ENCODE measurements at regions not wholly inside any gene's neighbourhood (a gene's known extent, or its start where the extent isn't known, plus 50 kb on each side); places are given as distances from the start of the nearest gene placed in this dataset.

GRCh38 chr6:128801621-128802020 is 81.3 kb upstream of the LAMA2 start (continued):
- TF ChIP-seq, protein P1, sequence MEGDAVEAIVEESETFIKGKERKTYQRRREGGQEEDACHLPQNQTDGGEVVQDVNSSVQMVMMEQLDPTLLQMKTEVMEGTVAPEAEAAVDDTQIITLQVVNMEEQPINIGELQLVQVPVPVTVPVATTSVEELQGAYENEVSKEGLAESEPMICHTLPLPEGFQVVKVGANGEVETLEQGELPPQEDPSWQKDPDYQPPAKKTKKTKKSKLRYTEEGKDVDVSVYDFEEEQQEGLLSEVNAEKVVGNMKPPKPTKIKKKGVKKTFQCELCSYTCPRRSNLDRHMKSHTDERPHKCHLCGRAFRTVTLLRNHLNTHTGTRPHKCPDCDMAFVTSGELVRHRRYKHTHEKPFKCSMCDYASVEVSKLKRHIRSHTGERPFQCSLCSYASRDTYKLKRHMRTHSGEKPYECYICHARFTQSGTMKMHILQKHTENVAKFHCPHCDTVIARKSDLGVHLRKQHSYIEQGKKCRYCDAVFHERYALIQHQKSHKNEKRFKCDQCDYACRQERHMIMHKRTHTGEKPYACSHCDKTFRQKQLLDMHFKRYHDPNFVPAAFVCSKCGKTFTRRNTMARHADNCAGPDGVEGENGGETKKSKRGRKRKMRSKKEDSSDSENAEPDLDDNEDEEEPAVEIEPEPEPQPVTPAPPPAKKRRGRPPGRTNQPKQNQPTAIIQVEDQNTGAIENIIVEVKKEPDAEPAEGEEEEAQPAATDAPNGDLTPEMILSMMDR (conservative IDR thresholded peaks at IDR 0.05; ENCODE audit: low read depth in 2 of 2): no peak
- TF ChIP-seq, protein P2, sequence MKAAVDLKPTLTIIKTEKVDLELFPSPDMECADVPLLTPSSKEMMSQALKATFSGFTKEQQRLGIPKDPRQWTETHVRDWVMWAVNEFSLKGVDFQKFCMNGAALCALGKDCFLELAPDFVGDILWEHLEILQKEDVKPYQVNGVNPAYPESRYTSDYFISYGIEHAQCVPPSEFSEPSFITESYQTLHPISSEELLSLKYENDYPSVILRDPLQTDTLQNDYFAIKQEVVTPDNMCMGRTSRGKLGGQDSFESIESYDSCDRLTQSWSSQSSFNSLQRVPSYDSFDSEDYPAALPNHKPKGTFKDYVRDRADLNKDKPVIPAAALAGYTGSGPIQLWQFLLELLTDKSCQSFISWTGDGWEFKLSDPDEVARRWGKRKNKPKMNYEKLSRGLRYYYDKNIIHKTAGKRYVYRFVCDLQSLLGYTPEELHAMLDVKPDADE (IDR thresholded peaks at IDR 0.05): no peak
- TF ChIP-seq EZH2phosphoT487 (IDR thresholded peaks at IDR 0.05; ENCODE audit: unreplicated experiment) (no peak), CREB1 (CRISPR knock-in tag; IDR thresholded peaks at IDR 0.05; ENCODE audit: low read depth) (no peak), ZNF114 (CRISPR knock-in tag; IDR thresholded peaks at IDR 0.05) (no peak)

- Histone ChIP-seq H3K79me2 (replicated peaks; ENCODE audit: insufficient read depth) (no peaks in the 10 kb centered on the region), H3K27me3 (ENCODE audit: insufficient read depth) (no peaks in the 10 kb centered on the region), H4K20me1 (replicated peaks; ENCODE audit: insufficient read depth) (no peaks in the 10 kb centered on the region), H3K27ac (ENCODE audit: low read depth) (no peak overlapping the region), H3F3A (replicated peaks; ENCODE audit: low read depth) (no peaks in the 10 kb centered on the region), H3K4me2 (no peak overlapping the region), H2AFZ (no peak overlapping the region), H3K9me2 (ENCODE audit: insufficient read depth) (no peaks in the 10 kb centered on the region), H3K4me1 (ENCODE audit: insufficient read depth) (peaks cover 16% of the 10 kb centered on the region; the same call in 1 of the 2 replicates), H3K4me3 (no peak overlapping the region), H3K36me3 (ENCODE audit: insufficient read depth) (no peaks in the 10 kb centered on the region)
- no peak for ATAC-seq
- H3K27ac Mint-ChIP-seq: no peak overlapping the region
- no peak for TF ChIP-seq POLR2AphosphoS5 (IDR thresholded peaks at IDR 0.05; ENCODE audit: low read depth)
- TF ChIP-seq JUNB (IDR thresholded peaks at IDR 0.05; ENCODE audit: unreplicated experiment): no peak
- TF ChIP-seq, protein P1 (conservative IDR thresholded peaks at IDR 0.05; ENCODE audit: low read depth in 2 of 2): no peak
- TF ChIP-seq NANOG (IDR thresholded peaks at IDR 0.05; ENCODE audit: borderline replicate concordance): no peak
- no peak for TF ChIP-seq EZH2phosphoT487 (IDR thresholded peaks at IDR 0.05; ENCODE audit: unreplicated experiment)
- no peak for TF ChIP-seq ZNF114 (CRISPR knock-in tag; IDR thresholded peaks at IDR 0.05)
- no peak for TF ChIP-seq ZNF331 (CRISPR knock-in tag; IDR thresholded peaks at IDR 0.05; ENCODE audit: low read depth)
- TF ChIP-seq, protein P2 (IDR thresholded peaks at IDR 0.05): no peak
- TF ChIP-seq STAT1 (IDR thresholded peaks at IDR 0.05; ENCODE audit: unreplicated experiment): no peak
- TF ChIP-seq, protein P3, sequence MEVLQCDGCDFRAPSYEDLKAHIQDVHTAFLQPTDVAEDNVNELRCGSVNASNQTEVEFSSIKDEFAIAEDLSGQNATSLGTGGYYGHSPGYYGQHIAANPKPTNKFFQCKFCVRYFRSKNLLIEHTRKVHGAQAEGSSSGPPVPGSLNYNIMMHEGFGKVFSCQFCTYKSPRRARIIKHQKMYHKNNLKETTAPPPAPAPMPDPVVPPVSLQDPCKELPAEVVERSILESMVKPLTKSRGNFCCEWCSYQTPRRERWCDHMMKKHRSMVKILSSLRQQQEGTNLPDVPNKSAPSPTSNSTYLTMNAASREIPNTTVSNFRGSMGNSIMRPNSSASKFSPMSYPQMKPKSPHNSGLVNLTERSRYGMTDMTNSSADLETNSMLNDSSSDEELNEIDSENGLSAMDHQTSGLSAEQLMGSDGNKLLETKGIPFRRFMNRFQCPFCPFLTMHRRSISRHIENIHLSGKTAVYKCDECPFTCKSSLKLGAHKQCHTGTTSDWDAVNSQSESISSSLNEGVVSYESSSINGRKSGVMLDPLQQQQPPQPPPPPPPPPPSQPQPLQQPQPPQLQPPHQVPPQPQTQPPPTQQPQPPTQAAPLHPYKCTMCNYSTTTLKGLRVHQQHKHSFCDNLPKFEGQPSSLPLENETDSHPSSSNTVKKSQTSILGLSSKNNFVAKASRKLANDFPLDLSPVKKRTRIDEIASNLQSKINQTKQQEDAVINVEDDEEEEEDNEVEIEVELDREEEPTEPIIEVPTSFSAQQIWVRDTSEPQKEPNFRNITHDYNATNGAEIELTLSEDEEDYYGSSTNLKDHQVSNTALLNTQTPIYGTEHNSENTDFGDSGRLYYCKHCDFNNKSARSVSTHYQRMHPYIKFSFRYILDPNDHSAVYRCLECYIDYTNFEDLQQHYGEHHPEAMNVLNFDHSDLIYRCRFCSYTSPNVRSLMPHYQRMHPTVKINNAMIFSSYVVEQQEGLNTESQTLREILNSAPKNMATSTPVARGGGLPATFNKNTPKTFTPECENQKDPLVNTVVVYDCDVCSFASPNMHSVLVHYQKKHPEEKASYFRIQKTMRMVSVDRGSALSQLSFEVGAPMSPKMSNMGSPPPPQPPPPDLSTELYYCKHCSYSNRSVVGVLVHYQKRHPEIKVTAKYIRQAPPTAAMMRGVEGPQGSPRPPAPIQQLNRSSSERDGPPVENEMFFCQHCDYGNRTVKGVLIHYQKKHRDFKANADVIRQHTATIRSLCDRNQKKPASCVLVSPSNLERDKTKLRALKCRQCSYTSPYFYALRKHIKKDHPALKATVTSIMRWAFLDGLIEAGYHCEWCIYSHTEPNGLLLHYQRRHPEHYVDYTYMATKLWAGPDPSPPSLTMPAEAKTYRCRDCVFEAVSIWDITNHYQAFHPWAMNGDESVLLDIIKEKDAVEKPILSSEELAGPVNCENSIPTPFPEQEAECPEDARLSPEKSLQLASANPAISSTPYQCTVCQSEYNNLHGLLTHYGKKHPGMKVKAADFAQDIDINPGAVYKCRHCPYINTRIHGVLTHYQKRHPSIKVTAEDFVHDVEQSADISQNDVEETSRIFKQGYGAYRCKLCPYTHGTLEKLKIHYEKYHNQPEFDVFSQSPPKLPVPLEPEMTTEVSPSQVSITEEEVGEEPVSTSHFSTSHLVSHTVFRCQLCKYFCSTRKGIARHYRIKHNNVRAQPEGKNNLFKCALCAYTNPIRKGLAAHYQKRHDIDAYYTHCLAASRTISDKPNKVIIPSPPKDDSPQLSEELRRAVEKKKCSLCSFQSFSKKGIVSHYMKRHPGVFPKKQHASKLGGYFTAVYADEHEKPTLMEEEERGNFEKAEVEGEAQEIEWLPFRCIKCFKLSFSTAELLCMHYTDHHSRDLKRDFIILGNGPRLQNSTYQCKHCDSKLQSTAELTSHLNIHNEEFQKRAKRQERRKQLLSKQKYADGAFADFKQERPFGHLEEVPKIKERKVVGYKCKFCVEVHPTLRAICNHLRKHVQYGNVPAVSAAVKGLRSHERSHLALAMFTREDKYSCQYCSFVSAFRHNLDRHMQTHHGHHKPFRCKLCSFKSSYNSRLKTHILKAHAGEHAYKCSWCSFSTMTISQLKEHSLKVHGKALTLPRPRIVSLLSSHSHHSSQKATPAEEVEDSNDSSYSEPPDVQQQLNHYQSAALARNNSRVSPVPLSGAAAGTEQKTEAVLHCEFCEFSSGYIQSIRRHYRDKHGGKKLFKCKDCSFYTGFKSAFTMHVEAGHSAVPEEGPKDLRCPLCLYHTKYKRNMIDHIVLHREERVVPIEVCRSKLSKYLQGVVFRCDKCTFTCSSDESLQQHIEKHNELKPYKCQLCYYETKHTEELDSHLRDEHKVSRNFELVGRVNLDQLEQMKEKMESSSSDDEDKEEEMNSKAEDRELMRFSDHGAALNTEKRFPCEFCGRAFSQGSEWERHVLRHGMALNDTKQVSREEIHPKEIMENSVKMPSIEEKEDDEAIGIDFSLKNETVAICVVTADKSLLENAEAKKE (CRISPR knock-in tag; IDR thresholded peaks at IDR 0.05): no peak
- H3K27me3 Mint-ChIP-seq (ENCODE audit: insufficient read depth, low read depth, poor library complexity): no peaks in the 10 kb centered on the region
- no peak for DNase-seq (ENCODE audit: low spot score)
- no peak overlapping the region for H3K4me3 Mint-ChIP-seq
- H3K4me1 Mint-ChIP-seq: peaks cover 18% of the 10 kb centered on the region
- peaks cover 11% of the 10 kb centered on the region; the same call in 2 of the 3 replicates for H3K36me3 Mint-ChIP-seq (ENCODE audit: low read depth)
- H3K9me3 Mint-ChIP-seq: peaks cover 10% of the 10 kb centered on the region; the same call in 2 of the 3 replicates
Observed at GRCh38 chr6:128784266-128784665, 98.7 kb upstream of the LAMA2 start.

Measured in GM23338 (cell line).